NCI-H524 treated with DMSO at 0.1 percent for 48 hours (cell line): ENCODE measurements at regions not wholly inside any gene's neighbourhood (a gene's known extent, or its start where the extent isn't known, plus 50 kb on each side); places are given as distances from the start of the nearest gene placed in this dataset.

ENCODE experiments used
- DNase-seq: peaks from one replicate; lab custom pipeline; 2025; lab: John Stamatoyannopoulos, UW

GRCh38 chr9:88692827-88693226 is 157.8 kb downstream of the NXNL2 start:
- DNase-seq = no peak

GRCh38 chr9:88694625-88695024 is 159.6 kb downstream of the NXNL2 start:
- no peak for DNase-seq

GRCh38 chr9:88696501-88696900 is 161.5 kb downstream of the NXNL2 start:
- no peak for DNase-seq

- no peak for DNase-seq
Observed at GRCh38 chr9:88697764-88698432, 162.9 kb downstream of the NXNL2 start.

- no peak for DNase-seq
Observed at GRCh38 chr9:88702985-88703384, 168.0 kb downstream of the NXNL2 start.

GRCh38 chr9:88706193-88707113 is 171.5 kb downstream of the NXNL2 start:
- DNase-seq = no peak

GRCh38 chr9:88710449-88710848 is 175.5 kb downstream of the NXNL2 start:
- DNase-seq = no peak

- DNase-seq = no peak
Observed at GRCh38 chr9:88711719-88712118, 176.7 kb downstream of the NXNL2 start.

- DNase-seq = no peak
Observed at GRCh38 chr9:88712484-88712883, 177.5 kb downstream of the NXNL2 start.

GRCh38 chr9:88713010-88713409 is 178.0 kb downstream of the NXNL2 start:
- DNase-seq = no peak

GRCh38 chr9:88716596-88717290 is 181.8 kb downstream of the NXNL2 start:
- DNase-seq = no peak

- DNase-seq = no peak
Observed at GRCh38 chr9:88721025-88721424, 186.0 kb downstream of the NXNL2 start.

- DNase-seq = no peak
Observed at GRCh38 chr9:88721495-88722279, 186.7 kb downstream of the NXNL2 start.

- no peak for DNase-seq
Observed at GRCh38 chr9:88722753-88723152, 187.8 kb downstream of the NXNL2 start.

- DNase-seq = no peak
Observed at GRCh38 chr9:88723751-88724150, 188.8 kb downstream of the NXNL2 start.

GRCh38 chr9:88724331-88724730 is 189.4 kb downstream of the NXNL2 start:
- no peak for DNase-seq

GRCh38 chr9:88725300-88726019 is 190.5 kb downstream of the NXNL2 start:
- no peak for DNase-seq

- DNase-seq = no peak
Observed at GRCh38 chr9:88726803-88727202, 191.8 kb downstream of the NXNL2 start.

- no peak for DNase-seq
Observed at GRCh38 chr9:88730780-88731179, 195.8 kb downstream of the NXNL2 start.

GRCh38 chr9:88732128-88732527 is 197.2 kb downstream of the NXNL2 start:
- no peak for DNase-seq
